NCI-H1436 (cell line): ENCODE measurements at regions not wholly inside any gene's neighbourhood (a gene's known extent, or its start where the extent isn't known, plus 50 kb on each side); places are given as distances from the start of the nearest gene placed in this dataset.
"Not testable (repeated sequence)": the region's sequence is repeated elsewhere in the genome, so short reads cannot be mapped to it uniquely, and the experiment has no call there.

Experiments used
- DNase-seq: peaks from one replicate; lab custom pipeline; 2025; lab: John Stamatoyannopoulos, UW

GRCh38 chr7:155229548-155230168 lies 68.0 kb upstream of the INSIG1 start:
- DNase-seq: no peak

- no peak for DNase-seq
Measured at GRCh38 chr7:155230169-155230593, 67.5 kb upstream of the INSIG1 start.

DNA sequence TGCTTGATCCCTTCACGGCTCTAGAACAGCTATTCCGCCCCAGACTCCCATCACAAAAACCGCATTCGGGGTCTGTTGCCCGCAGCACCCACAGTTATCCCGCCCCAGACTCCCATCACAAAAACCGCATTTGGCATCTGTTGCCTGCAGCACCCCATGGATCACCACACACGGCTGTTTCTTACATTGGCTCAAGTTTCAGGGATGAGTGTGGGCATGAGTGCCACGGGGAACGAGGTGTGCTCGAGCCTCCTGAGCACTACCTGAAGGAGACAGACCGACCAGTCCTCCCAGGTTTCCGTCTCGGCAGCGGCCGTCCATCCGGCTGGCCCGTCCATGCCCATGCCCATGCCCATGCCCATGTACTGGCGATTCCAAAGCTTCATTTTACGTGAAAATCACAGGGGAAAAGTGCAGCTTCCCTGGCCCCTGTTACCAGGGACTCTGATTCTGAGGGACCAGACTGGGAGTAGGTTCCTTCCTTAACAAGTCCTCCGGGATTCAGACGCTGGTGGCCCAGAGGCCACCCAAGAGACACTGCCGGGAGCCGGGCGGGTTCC lies 66.4 kb upstream of the INSIG1 start:
- no peak for DNase-seq

DNA sequence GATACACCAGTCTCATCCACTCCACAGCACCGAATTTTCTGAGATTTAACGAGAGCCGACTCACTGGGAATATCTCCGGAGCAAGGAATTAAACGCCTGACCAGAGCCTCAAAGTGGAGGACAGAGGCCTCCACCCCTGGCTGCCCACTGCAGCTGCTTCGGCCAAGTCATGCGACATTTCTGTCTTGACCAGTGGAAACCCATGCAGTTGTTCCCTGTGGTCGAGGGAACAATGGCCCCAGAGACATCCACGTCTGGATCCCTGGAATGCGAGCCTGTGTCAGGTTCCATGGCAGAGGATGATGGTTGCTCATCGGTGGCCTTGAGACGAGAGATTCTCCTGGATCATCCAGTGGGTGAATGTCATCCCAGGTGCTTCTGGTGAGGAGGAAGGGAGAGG lies 65.7 kb upstream of the INSIG1 start:
- no peak for DNase-seq

DNA sequence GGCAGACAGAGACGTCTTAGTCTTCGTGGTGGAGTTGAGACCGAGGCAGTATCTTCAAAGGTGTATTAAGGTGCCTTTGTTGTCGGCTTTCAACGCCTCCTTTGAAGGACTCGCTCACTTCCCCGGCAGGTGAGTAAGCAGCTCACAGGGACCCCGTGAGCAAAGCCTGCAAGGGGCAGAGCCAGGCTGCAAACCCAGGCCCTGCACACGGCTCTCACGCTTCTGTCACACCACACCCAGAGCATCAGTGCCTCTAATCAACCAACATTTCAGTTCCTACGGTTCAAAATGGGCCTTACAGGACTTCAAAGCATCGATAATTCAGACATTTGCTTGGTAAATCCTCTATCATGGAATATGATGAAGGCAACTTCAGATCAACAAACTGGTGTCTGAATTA lies 64.8 kb upstream of the INSIG1 start:
- no peak for DNase-seq

DNA sequence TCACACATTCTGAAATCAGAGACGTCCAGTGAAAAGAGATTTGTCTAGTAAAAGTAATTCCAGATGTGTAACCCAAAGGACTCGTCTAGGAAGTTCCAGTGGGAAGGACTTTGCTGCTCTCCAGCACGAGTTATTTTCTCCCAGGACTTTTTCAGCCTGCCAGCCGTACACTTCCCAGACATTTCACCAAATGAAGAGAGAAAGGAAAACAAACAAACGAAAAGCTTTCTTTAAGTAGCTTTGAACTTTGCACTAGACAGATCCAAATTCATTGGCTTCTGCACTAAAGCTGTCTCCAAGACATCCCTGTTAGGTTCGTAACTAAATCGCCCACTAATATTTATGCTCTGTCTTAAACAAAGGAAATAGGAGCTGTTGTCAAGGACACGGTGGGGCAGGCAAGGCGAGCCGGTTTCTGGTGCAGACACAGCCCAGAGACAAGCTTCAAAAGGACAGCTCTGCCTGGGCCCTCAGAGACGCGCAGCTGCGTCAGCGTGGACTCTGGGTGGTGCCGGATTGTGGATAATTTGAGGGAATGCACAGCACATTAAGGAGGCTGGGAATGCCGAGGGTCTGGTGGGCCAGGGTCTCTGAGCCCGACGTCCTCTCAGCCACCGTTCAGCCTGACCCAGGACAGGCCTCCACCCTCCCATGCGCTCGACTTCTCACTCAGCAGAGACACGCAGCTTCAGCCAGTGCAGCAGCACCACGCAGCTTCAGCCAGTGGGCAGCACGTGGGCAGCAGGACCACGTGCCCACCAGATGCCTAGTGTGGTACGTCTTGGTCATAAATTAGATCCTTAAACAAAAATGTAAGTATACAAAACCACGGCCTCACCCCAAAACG lies 64.1 kb upstream of the INSIG1 start:
- DNase-seq: no peak

GRCh38 chr7:155234158-155234492 lies 63.6 kb upstream of the INSIG1 start:
- no peak for DNase-seq

DNA sequence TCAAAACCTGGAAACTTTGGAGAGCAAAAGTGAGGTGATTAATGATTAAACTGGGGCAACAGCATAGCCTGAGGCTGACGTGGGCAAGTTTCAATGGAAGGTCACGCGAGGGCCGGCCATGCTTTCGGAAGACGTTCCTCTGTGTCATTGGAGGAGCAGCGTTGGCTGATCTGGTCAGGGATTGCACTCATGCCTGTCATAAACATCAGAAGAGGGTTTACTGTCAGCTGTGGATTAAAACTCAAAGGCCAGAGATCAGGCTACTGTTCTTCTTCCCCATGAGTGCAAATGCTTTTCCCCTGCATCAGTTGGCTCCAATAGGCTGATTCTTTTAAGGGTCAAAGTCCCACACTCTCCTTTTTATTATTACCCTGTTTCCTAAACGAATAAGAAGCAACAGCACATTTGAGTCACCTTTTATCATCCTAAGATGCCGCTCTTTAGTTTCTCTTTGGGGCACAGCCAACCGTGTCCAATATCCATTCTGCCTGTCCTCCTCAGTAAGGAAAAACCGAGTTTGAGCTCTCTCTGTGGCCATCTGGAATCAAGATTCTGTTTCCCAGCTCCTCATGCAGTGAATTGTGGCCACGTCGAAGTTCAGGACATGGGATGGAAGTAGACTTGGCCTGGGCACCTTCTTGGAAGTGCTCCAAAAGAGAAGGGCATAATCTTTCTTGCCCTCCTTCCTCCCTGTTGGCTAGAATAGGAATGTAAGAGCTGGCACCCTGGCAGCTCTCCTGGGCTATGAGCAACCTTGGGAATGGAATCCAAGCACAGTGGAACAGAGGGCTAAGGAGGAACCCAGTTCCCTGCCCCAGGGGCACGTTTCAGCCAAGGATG lies 62.5 kb upstream of the INSIG1 start:
- DNase-seq: no peak

GRCh38 chr7:155236386-155236785 lies 61.3 kb upstream of the INSIG1 start:
- DNase-seq: no peak

DNA sequence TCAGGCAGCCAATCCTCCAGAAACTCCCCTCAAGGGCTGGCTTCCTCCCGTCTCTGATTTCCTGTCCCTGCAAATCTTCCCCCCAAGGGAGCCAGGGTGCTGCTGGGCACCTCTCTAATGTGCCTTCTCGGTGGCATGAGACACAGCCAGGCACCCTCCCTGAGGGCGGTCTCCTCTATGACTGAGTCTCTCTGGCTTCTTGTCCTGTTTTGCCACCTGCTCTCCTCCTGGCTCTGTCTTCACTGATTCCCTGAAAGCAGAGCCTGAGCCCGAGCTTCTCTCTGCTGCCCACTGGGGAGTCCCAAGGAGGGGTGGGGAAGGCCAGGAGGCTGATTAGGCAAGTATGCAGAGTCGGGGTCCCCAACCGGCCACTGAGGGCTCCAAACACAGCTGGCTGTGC lies 60.4 kb upstream of the INSIG1 start:
- DNase-seq: no peak

DNA sequence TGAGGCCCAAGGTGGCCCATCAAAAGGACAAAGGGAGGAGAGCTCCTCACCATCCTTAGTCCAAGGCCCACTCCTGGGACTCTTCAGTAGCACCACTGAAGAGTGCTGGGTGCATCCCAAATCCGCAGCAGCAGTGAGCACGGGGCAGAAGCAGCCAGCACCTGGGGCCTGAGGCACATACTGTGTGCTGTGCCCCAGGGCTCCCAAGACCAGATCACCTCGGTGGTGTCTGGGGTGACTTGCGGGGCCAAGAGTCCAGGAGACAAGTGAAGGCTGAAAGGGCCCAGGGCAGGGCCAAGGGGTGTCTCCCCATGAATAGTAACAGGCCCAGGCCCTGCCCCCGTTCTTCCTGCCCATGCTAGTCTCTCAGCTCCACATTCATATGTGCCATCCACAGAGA lies 59.9 kb upstream of the INSIG1 start:
- no peak for DNase-seq

DNA sequence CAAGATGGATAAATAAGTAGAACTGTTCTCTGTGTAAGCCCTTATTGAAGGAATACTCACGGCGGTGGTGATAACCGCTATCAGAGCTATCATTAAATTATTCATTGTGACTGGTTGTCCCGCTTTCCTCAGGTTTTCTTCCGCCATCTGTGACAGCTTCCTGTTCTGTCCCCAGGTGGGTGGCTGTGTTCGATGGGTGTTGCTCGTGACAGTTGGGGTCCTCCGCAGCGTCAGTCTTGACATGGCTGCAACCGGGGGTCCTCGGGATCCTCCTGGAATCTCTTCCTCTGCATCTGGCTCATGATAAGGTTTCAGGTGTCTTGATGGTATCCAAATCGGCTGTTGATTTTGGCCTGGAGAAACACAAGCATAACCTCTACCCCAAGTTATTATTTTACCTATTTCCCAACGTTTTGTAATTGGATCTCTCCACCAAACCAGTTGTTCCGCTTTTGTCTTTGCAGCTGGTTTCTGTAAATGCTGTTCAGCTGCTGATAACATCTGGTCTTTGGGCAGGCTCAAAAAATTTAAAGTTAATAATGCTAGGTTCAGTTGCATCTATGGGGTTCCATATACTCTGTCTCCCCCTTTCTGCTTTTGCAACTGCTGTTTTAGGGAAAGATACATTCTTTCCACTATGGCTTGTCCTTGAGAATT lies 58.1 kb upstream of the INSIG1 start:
- DNase-seq: not testable (repeated sequence)

- DNase-seq: no peak
Measured at GRCh38 chr7:155244675-155245074, 53.0 kb upstream of the INSIG1 start.

DNA sequence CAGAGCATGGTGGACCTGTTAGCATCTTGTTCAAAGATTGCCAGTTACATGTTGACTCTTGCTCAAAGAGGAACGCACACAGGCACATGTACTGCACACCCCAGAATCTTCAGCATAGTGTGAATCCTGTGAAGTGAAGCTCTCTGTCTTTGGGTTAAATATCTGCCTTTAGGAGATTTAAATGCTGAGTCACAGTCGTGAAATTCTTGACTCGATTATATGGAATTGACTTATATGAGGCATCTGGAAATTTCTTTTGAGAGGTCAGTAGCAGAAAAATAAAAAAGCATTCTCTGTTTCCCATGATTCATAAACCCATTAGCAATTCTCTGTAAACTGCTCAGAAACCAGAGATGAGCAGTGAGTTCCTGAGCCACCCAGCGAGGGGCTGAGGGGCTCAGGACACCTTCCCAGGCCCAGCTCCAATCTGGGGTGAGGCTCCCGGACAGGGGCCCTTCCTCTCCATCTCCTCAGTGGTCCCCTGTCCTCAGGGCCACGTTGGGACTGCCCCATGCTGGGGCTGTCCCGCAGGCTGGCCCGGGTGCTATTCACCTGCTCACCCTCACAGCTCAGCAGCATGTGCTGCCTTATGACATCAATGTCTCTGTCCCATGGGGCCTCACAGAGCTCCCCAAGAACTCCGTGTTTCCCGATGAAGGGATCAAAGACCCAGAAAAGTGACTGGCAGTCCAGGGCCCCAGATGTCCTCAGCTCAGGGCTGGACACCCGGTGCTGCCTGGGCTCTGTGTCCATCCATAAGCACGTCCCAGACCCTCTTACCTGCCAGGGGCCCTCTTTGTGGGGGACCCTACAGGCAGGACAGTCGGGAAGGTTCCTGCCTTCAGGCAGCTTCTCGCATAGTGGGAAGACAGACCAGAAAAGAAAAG lies 50.0 kb upstream of the INSIG1 start:
- no peak for DNase-seq
